Esophagus mucosa (tissue), 1 donor: ENCODE measurements at regions not wholly inside any gene's neighbourhood (a gene's known extent, or its start where the extent isn't known, plus 50 kb on each side); places are given as distances from the start of the nearest gene placed in this dataset.

Experiments used
- ATAC-seq: fragments of 200-7000 bp; cut with Tn5 transposase; one replicate; pipeline ENCODE4 v1.9.1; 2020
- donor health status: DM: yes; HTN: yes; CAD: no.

DNA sequence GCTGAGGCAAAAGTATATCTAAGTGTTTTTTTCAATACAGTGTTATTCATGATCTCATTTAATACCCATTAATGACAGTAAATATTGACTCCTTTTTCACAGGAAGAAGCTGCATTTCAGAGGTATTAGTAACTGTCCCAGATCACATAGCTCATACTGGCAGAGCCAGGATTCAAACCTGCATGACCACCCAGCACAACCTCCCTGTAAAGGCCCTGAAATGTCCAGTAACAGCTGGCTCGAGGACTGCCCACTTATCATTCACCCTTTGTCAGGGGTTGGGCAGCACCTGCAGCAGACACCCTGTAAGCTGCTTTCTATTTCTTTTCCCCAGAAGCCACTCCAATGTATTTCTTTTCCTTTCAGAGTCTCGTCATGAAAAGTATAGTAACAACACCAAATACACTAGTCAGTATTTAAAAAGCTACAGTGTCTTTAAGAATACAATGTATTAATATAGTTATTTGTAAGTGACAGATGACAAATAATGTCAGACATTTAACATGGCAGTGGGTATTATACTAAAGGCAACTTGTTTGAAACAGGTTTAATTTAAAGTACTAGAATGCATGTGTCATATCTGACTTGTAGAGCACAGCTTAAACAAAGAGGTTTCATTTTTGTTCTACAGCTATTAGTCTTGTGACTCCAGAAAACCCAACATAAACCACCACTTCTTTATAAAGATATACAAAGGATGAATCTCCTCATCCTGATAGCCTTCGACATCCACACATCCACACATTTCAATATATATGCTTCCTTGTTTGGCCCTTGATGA, 841.6 kb upstream of the GJE1 start:
- no peak for ATAC-seq

GRCh38 chr6:141288947-141289346, 843.8 kb upstream of the GJE1 start:
- ATAC-seq: no peak

DNA sequence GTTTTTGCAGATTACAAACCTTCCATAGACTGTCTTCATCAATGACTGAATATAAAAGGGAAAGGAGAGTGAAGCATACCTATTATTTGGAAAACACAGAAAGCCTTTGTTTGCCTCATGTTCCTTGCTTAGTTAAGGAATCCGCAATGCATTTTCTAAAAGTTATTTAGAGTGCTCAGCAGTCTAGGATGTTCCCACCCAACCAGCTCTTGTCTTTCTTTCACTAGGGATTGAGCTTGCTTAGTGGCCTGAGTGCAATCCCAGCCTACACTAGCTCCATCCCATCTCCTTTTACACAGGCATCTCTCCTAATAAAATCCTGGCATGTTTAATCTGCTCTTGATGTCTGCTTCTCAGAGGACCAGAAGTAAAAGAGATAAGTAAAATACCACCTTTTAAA, 850.5 kb upstream of the GJE1 start:
- no peak for ATAC-seq

DNA sequence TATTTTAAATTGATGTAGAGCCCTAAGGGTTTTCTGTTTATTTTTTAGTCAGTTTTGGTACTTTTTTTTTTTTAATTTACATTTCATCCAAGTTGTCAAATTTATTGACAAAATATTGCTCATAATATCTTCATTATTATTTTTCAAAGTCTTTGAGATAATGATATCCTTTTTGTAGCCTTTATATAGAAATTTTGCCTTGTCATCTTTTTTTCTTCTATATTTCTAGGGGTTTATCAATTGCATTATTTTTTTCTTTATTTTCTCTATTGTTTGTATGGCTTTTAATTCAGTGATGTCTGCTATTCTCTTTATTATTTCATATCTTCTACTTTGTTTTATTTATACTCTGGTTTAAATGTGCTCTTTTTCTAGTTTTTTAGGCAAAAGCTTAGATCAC, 863.0 kb upstream of the GJE1 start:
- ATAC-seq: no peak

DNA sequence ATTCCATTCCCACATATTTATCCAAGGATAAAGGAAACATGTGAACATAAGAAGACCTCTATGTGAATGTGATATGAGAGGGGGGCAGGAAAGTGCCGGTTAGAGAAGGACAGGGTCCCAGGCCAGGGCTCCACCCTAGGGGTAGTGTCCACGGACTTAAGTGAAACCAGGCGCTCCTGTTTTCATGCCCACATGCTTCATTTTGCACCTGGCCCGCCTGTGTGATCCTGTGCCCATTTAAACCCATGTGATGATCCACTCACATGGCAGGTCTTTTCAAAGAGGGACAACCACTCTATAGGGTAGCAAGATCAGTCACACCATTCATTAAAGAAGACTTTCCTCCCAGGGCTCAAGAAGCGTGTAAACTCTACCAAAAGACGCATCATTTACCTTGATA, 865.3 kb upstream of the GJE1 start:
- ATAC-seq: no peak

DNA sequence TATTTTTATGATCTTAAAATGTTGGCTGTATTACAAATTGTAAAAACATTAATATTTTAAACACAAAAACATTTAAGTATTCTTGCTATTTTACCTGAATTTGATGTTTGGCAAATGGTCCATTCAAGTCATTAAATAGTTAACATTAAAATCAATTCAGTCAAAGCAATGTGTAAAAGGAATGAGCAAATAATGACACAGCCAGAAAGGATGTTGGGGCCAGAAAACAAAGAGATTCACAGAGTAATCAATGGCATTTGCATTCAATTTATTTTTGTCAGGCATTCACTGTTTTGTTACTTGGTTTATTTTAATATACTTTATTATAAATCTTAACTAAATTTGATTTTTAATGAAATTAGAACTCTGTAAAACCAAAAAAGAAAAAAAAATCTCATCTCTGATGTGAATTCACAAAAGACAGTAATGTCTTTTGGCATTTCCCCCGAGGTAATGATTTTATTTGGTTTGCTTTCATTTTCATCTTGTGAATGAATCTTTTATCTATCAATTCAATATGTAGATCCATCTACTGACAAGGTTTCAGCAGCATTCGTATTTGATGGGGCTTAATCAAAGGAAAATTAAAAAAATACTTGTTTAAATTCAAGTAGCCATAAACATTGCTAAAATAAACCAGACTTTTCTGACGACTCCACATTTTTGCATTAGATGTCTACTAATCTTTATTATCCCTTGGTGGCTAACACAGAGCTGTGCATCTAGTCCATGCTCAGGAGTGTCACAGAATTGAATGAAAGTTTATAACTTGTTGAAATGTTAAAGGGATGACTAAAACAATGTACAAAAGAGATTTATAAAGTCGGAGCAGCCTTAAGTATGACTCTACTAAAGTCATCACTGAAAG, 866.7 kb upstream of the GJE1 start:
- ATAC-seq: no peak

- no peak for ATAC-seq
Observed at GRCh38 chr6:141264101-141264500, 868.6 kb upstream of the GJE1 start.

DNA sequence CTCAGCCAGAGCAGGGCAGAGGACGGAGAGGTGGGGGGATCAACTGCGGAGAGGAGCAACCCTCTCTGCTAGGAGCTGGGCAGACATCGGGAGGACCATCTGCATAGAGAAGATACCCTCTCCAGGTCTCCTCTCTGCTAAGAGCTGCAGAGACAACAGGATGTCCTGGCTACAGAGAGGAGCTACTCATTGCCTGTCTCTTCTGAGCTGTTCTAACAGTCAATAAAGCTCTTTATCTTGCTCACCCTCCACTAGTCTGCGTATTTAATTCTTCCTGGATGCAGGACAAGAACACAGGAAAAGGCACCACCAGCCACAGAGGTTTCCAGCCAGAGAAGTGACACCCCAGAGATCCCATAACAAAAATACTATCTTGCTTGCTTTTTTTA, 871.1 kb upstream of the GJE1 start:
- no peak for ATAC-seq

DNA sequence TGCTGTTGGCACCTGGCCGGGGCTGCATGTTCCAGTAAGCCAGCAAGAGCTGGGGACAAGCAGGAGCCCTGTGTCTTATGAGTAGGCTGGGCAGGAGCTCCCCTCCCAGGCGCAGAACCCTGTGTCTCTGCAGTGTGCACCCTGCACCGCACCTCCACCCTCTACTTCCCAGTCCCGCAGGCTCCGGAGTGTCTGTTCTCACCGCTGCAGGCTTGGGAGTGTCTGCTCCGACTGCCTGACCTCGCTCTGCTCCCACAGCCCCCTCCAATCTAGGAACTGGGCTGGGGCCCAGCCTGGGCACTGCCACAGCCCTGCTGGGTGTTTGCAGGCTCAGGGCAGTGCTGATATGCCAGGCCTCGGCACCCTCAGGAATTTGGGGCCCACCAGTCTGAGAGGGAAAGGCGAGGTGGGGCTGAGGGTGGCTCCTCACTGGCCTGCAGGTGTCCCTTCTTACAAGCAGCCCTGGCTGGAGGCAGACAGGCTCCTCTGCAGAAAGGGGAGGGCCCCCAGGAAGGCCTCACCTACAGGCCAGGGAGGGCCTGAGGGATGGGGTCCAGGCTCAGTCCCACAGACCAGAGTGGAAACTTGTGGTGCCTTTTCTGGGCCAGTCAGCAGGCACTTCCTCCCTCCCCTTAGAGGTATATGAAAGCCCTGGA, 871.6 kb upstream of the GJE1 start:
- no peak for ATAC-seq

- no peak for ATAC-seq
Observed at GRCh38 chr6:141260627-141261015, 872.1 kb upstream of the GJE1 start.

DNA sequence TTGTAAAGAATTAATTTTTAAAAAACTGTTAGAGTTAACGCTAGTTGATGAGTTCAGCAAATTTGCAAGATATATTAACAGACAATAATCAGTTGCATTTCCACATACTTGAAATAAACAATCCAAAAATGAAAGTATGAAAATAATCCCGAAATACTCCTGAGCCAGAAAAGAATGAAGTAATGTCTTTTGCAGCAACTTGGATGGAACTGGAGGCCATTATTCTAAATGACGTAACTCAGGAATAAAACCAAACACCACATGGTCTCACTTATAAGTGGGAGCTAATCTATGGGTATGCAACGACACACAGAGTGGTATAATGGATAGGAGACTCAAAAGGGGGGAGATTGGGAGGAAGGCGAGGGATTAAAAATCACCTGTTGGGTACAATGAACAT, 872.9 kb upstream of the GJE1 start:
- ATAC-seq: no peak

DNA sequence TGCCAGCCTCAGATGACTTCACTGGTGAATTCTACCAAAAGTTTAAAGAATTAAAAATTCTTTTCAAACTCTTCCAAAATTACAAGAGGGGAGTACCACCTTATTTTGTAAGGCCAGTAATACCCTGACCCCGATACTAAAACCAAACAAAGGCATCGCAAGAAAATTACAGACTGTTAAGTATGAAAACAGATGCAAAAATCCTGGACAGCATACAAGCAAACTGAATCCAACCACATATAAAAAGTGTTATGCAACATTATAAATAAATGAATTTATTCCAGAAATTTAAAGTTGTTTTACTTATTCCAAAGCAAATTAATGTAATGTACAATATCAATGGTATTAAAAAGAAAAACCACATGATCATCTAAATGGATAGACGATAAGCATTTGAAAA, 873.6 kb upstream of the GJE1 start:
- no peak for ATAC-seq

GRCh38 chr6:141258516-141258915, 874.2 kb upstream of the GJE1 start:
- no peak for ATAC-seq

DNA sequence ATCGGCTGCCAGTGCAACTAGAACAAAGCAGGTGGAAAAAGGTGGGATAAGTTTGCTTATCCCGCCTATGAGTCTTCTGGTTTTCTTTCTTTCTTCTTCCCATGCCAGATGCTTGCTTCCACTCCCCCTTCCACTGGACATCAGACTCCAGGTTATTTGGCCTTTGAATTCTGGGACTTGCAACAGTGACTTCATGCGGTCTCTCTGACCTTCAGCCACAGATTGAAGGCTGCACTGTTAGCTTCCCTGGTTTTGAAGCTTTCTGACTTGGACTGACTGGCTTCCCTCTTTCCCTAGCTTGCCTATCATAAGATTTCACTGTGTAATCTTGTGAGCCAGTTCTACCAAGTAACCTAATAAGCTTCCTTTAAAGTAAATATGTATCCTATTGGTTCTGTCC, 878.4 kb upstream of the GJE1 start:
- no peak for ATAC-seq

- ATAC-seq: no peak
Observed at GRCh38 chr6:141252828-141253608, 879.7 kb upstream of the GJE1 start.

- ATAC-seq: no peak
Observed at GRCh38 chr6:141251286-141251685, 881.4 kb upstream of the GJE1 start.

- no peak for ATAC-seq
Observed at GRCh38 chr6:141248021-141248799, 884.5 kb upstream of the GJE1 start.

GRCh38 chr6:141244366-141244765, 888.4 kb upstream of the GJE1 start:
- ATAC-seq: no peak

DNA sequence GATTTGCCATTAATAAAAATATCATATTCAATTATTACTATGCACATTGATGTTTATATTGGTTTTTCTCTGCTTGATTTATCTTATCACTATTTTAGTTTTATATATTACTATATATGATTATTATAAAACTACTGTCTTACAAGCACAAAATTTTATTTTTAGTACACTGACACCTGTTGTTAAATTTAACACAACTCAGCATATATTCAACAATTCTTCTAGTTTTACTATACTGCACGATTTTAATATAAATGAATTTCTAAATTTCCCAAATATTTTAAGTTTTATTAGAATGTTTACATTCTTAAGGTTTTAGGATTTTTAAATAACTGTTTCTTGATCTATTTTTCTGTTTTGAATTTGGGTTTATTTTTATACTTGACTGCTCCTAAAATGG, 889.8 kb upstream of the GJE1 start:
- ATAC-seq: no peak

DNA sequence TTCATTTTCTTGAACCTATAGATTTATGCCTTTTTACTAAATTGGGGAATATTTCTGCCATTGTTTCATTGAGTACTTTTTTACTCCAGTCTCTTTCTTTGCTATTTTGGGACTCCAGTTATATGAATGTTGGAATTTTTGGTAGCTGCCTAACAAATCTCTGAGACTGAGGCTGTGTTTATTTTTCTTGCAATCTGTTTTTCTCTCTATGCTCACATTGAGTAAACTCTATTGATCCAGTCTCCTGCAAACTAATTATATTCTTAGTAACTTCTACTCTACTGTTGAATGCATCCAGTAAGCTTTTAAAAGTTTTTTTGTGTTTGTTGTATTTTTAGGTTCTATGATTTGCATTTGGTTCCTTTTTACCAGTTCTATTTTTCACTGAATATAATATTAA, 903.4 kb upstream of the GJE1 start:
- no peak for ATAC-seq

- ATAC-seq: no peak
Observed at GRCh38 chr6:141218583-141218982, 914.1 kb upstream of the GJE1 start.

GRCh38 chr6:141216726-141217125, 916.0 kb upstream of the GJE1 start:
- no peak for ATAC-seq
